B cell (primary cell): ENCODE measurements at regions not wholly inside any gene's neighbourhood (a gene's known extent, or its start where the extent isn't known, plus 50 kb on each side); places are given as distances from the start of the nearest gene placed in this dataset.
"Not testable (repeated sequence)": the region's sequence is repeated elsewhere in the genome, so short reads cannot be mapped to it uniquely, and the experiment has no call there.

Experiments
- ATAC-seq: fragments of 200-7000 bp; cut with Tn5 transposase; one replicate; pipeline ENCODE4 v1.10.0; 2021; ENCODE audit warnings: low read depth, mild to moderate bottlenecking, moderate number of reproducible peaks, moderate library complexity
- CTCF ChIA-PET: fragments of 350-600 bp; sonication (Branson Sonifier 250); formaldehyde crosslinking; loops from one replicate; lab custom pipeline; 2021; ENCODE audit warnings: antibody characterized with exemption, inconsistent platforms; lab: Charles Lee
- POLR2A ChIA-PET: fragments of 350-600 bp; sonication (Branson Sonifier 250); formaldehyde crosslinking; loops from one replicate; lab custom pipeline; 2021; ENCODE audit warnings: antibody characterized with exemption; lab: Charles Lee
- DNase-seq: peaks from one replicate; pipeline ENCODE4 v3.0.0; 2013
- H2AFZ ChIP-seq: 2 replicates; pipeline ENCODE4 v1.6.1; 2012; ENCODE audit warnings: mild to moderate bottlenecking, low read depth, low read length; ENCODE audit not compliant: insufficient read depth, poor library complexity, severe bottlenecking
- H3K27ac ChIP-seq, 2 donors: 1 replicate in 1 of 2; 2 replicates in 1 of 2; pipeline ENCODE4 v1.5.1; 2012 to 2013; ENCODE audit warnings: low read length in 2 of 2, mild to moderate bottlenecking in 2 of 2, moderate library complexity in 1 of 2
- H3K27me3 ChIP-seq, 4 experiments: fragments of 200-600 bp in 1 of 4; sonication (generic) in 1 of 4; replicated peaks in 1 of 4; 1 replicate in 2 of 4; 2 replicates in 2 of 4; pipeline versions ENCODE4 v1.6.1 to v1.7.0; 2013 to 2016; ENCODE audit warnings: low read length in 3 of 4, mild to moderate bottlenecking in 2 of 4, mixed read lengths in 1 of 4, moderate library complexity in 1 of 4; ENCODE audit not compliant: insufficient read depth in 4 of 4, control insufficient read depth in 3 of 4; ENCODE audit errors: control extremely low read depth in 1 of 4
- H3K36me3 ChIP-seq, 2 experiments: replicated peaks in 1 of 2; 1 replicate in 1 of 2; 2 replicates in 1 of 2; pipeline versions ENCODE4 v1.6.1 to v1.7.1; 2013; ENCODE audit warnings: low read length in 1 of 2; ENCODE audit not compliant: insufficient read depth in 2 of 2, control insufficient read depth in 1 of 2; ENCODE audit errors: control extremely low read depth in 1 of 2, extremely low read depth in 1 of 2
- H3K4me1 ChIP-seq, 2 donors: fragments of 200-600 bp in 1 of 2; sonication (generic) in 1 of 2; 1 replicate in 1 of 2; 2 replicates in 1 of 2; pipeline versions ENCODE4 v1.5.1 to v1.6.1; 2013 to 2017; ENCODE audit warnings: low read length in 2 of 2; ENCODE audit not compliant: control insufficient read depth in 2 of 2, insufficient read depth in 2 of 2
- H3K4me2 ChIP-seq: replicated peaks from 2 replicates; pipeline ENCODE3; 2012; ENCODE audit warnings: mild to moderate bottlenecking, low read depth, low read length; ENCODE audit not compliant: poor library complexity, severe bottlenecking
- H3K4me3 ChIP-seq, 5 experiments: fragments of 200-600 bp in 1 of 5; sonication (generic) in 1 of 5; 1 replicate in 3 of 5; 2 replicates in 2 of 5; pipeline versions ENCODE4 v1.5.1 to v1.7.0; 2011 to 2016; ENCODE audit warnings: low read length in 4 of 5, mild to moderate bottlenecking in 4 of 5, low read depth in 2 of 5, control low read depth in 1 of 5, moderate library complexity in 1 of 5; ENCODE audit not compliant: insufficient read depth in 1 of 5; ENCODE audit errors: control extremely low read depth in 1 of 5, extremely low read depth in 1 of 5
- H3K79me2 ChIP-seq: fragments of 200-600 bp; sonication (generic); one replicate; pipeline ENCODE4 v1.6.0; 2016; ENCODE audit warnings: low read length; ENCODE audit not compliant: control insufficient read depth, insufficient read depth
- H3K9ac ChIP-seq: fragments of 200-600 bp; sonication (generic); 2 replicates; pipeline ENCODE4 v1.6.1; 2017; ENCODE audit warnings: mild to moderate bottlenecking, low read length, moderate library complexity
- H3K9me3 ChIP-seq, 3 donors: one replicate each; pipeline versions ENCODE4 v1.6.1 to v1.7.1; 2013; ENCODE audit warnings: low read length in 2 of 3; ENCODE audit not compliant: control insufficient read depth in 2 of 3, insufficient read depth in 1 of 3; ENCODE audit errors: control extremely low read depth in 1 of 3
- H4K20me1 ChIP-seq: 2 replicates; pipeline ENCODE4 v1.6.0; 2012; ENCODE audit warnings: mild to moderate bottlenecking, low read length; ENCODE audit not compliant: insufficient read depth, control insufficient read depth, poor library complexity, severe bottlenecking
- H3K27ac Mint-ChIP-seq: one replicate; pipeline ENCODE4 v1.8.0; 2021; ENCODE audit warnings: mixed read lengths
- H3K27me3 Mint-ChIP-seq: one replicate; pipeline ENCODE4 v1.8.0; 2021; ENCODE audit warnings: mixed read lengths
- H3K4me1 Mint-ChIP-seq: one replicate; pipeline ENCODE4 v1.8.0; 2021; ENCODE audit warnings: mixed read lengths
- H3K4me3 Mint-ChIP-seq: one replicate; pipeline ENCODE4 v1.8.0; 2021; ENCODE audit warnings: mixed read lengths
- H3K9me3 Mint-ChIP-seq: one replicate; pipeline ENCODE4 v1.8.0; 2022; ENCODE audit warnings: mixed read lengths; ENCODE audit not compliant: insufficient read depth
- EZH2 ChIP-seq: IDR thresholded peaks from 2 replicates; pipeline ENCODE4 v1.6.1; 2012; ENCODE audit warnings: borderline replicate concordance, low read depth, mild to moderate bottlenecking, moderate library complexity, low read length; ENCODE audit not compliant: insufficient read depth, poor library complexity, severe bottlenecking
- WGBS: methylation state at CpG from one replicate; pipeline ENCODE4 v1.1.5; 2013; ENCODE audit warnings: missing lambda C conversion rate; ENCODE audit not compliant: insufficient coverage; 5-methylcytosine and 5-hydroxymethylcytosine counted together
- intact Hi-C: fragments of 100-400 bp; cut with micrococcal nuclease; formaldehyde crosslinking; loops from one replicate; pipeline ENCODE4 v1.10.0; 2022
- TF ChIP-seq, protein P1 (sequence below): fragments of 200-600 bp; IDR thresholded peaks from one replicate; pipeline ENCODE4 v1.8.0; 2022; ENCODE audit warnings: antibody characterized with exemption, mild to moderate bottlenecking

GRCh38 chr5:27854243-27854852 lies 816.0 kb upstream of the CDH9 start:
- Histone ChIP-seq H3K4me2 (no peak overlapping the region), H3K27me3 (no peaks in the 10 kb centered on the region), H3K4me3 (no peak overlapping the region), H3K36me3 (no peaks in the 10 kb centered on the region), H4K20me1 (no peaks in the 10 kb centered on the region), H3K4me1 (no peaks in the 10 kb centered on the region), H3K79me2 (no peaks in the 10 kb centered on the region), H3K27ac (no peak overlapping the region), H3K9ac (no peak overlapping the region), H3K9me3 (peaks cover 0 to 2% (median 0%) of the 10 kb centered on the region in 3 donors), H2AFZ (no peak overlapping the region)
- WGBS, result 73% methylated on average over 2 of the region's 3 CpGs
- CTCF ChIA-PET, result no interaction called here
- Mint-ChIP-seq H3K27me3 (no peaks in the 10 kb centered on the region), H3K4me1 (no peaks in the 10 kb centered on the region), H3K27ac (no peak overlapping the region), H3K4me3 (no peak overlapping the region), H3K9me3 (peaks cover 2% of the 10 kb centered on the region)
- DNase-seq (no peak), ATAC-seq (no peak)
- no peak for TF ChIP-seq EZH2
- TF ChIP-seq, protein P1, sequence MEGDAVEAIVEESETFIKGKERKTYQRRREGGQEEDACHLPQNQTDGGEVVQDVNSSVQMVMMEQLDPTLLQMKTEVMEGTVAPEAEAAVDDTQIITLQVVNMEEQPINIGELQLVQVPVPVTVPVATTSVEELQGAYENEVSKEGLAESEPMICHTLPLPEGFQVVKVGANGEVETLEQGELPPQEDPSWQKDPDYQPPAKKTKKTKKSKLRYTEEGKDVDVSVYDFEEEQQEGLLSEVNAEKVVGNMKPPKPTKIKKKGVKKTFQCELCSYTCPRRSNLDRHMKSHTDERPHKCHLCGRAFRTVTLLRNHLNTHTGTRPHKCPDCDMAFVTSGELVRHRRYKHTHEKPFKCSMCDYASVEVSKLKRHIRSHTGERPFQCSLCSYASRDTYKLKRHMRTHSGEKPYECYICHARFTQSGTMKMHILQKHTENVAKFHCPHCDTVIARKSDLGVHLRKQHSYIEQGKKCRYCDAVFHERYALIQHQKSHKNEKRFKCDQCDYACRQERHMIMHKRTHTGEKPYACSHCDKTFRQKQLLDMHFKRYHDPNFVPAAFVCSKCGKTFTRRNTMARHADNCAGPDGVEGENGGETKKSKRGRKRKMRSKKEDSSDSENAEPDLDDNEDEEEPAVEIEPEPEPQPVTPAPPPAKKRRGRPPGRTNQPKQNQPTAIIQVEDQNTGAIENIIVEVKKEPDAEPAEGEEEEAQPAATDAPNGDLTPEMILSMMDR, result no peak
- POLR2A ChIA-PET, result no interaction called here
- intact Hi-C loops, result no loop called here

- WGBS, result 100% methylated on average over 1 of the region's 3 CpGs
- POLR2A ChIA-PET, result no interaction called here
- H2AFZ ChIP-seq, result no peak overlapping the region
- H3K4me3 ChIP-seq, result no peak overlapping the region
- H3K27ac Mint-ChIP-seq, result no peak overlapping the region
- H3K27me3 ChIP-seq, result no peaks in the 10 kb centered on the region
- H4K20me1 ChIP-seq, result no peaks in the 10 kb centered on the region
- H3K4me2 ChIP-seq, result no peak overlapping the region
- no peak overlapping the region for H3K9ac ChIP-seq
- no peak overlapping the region for H3K27ac ChIP-seq
- H3K4me1 Mint-ChIP-seq, result no peaks in the 10 kb centered on the region
- H3K4me3 Mint-ChIP-seq, result no peak overlapping the region
- TF ChIP-seq, protein P1, result no peak
- no peak for TF ChIP-seq EZH2
- peaks cover 0 to 3% (median 0%) of the 10 kb centered on the region in 3 donors for H3K9me3 ChIP-seq
- no peaks in the 10 kb centered on the region for H3K27me3 Mint-ChIP-seq
- ATAC-seq, result no peak
- no peak for DNase-seq
- CTCF ChIA-PET, result no interaction called here
- H3K79me2 ChIP-seq, result no peaks in the 10 kb centered on the region
- no peaks in the 10 kb centered on the region for H3K4me1 ChIP-seq
- H3K9me3 Mint-ChIP-seq, result peaks cover 8% of the 10 kb centered on the region
- intact Hi-C loops, result no loop called here
- no peaks in the 10 kb centered on the region for H3K36me3 ChIP-seq
Measured at GRCh38 chr5:27845248-27845647, 806.9 kb upstream of the CDH9 start.

DNA sequence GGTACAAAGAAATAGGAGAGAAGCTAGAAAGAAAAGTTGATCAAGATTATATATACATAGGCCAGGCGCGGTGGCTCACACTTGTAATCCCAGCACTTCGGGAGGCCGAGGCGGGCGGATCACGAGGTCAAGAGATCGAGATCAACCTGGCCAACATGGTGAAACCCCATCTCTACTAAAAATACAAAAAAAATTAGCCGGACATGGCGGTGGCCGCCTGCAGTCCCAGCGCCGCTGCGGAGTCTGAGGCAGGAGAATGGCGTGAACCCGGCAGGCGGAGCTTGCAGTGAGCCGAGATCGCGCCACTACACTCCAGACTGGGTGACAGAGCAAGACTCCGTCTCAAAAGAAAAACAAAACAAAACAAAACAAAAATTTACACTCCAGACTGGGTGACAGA lies 798.3 kb upstream of the CDH9 start:
- WGBS, result 92% methylated on average over 19 of the region's 21 CpGs
- not testable (repeated sequence) for H3K4me3 Mint-ChIP-seq

More for the DNA sequence above, 798.3 kb upstream of the CDH9 start:
- H3K79me2 ChIP-seq, H4K20me1 ChIP-seq, intact Hi-C loops, ATAC-seq, H3K27ac ChIP-seq, H3K9ac ChIP-seq, H3K9me3 Mint-ChIP-seq, H3K36me3 ChIP-seq, H2AFZ ChIP-seq, H3K4me2 ChIP-seq, H3K27ac Mint-ChIP-seq, H3K27me3 ChIP-seq, POLR2A ChIA-PET, H3K4me3 ChIP-seq, H3K27me3 Mint-ChIP-seq, H3K4me1 Mint-ChIP-seq, H3K4me1 ChIP-seq, DNase-seq, CTCF ChIA-PET: not testable (repeated sequence)
- peaks cover 0 to 11% (median 0%) of the 10 kb centered on the region in 3 donors for H3K9me3 ChIP-seq
